WERI-Rb-1 (cell line): ENCODE measurements at regions not wholly inside any gene's neighbourhood (a gene's known extent, or its start where the extent isn't known, plus 50 kb on each side); places are given as distances from the start of the nearest gene placed in this dataset.

ENCODE experiments used
- DNase-seq: peaks from one replicate; pipeline ENCODE4 v3.0.0-alpha.2; 2020
- H3K27ac ChIP-seq: fragments of 250-450 bp; sonication (Bioruptor Pico); 2 replicates; pipeline ENCODE4 v1.5.1; 2020; ENCODE audit warnings: mild to moderate bottlenecking, moderate library complexity
- H3K27me3 ChIP-seq: fragments of 250-450 bp; sonication (Bioruptor Pico); 2 replicates; pipeline ENCODE4 v1.5.1; 2021; ENCODE audit warnings: mild to moderate bottlenecking, low read depth, moderate library complexity; ENCODE audit not compliant: insufficient read depth, severe bottlenecking
- H3K36me3 ChIP-seq: fragments of 250-450 bp; sonication (Bioruptor Pico); 2 replicates; pipeline ENCODE4 v1.5.1; 2020; ENCODE audit warnings: mild to moderate bottlenecking, moderate library complexity
- H3K4me3 ChIP-seq: 2 replicates; pipeline ENCODE4 v1.5.1; 2011; ENCODE audit warnings: low read depth, mild to moderate bottlenecking, control low read depth, low read length
- H3K9me3 ChIP-seq: fragments of 250-450 bp; sonication (Bioruptor Pico); 2 replicates; pipeline ENCODE4 v1.5.1; 2021; ENCODE audit warnings: mild to moderate bottlenecking, moderate library complexity; ENCODE audit not compliant: severe bottlenecking
- TF ChIP-seq, protein P1 (sequence below): IDR thresholded peaks from 2 replicates; pipeline ENCODE4 v1.5.1; 2011; ENCODE audit warnings: low read depth, mild to moderate bottlenecking, control low read depth, inconsistent platforms, low read length

GRCh38 chr2:83462881-83463280, 996.2 kb downstream of the SUCLG1 start:
- Histone ChIP-seq H3K4me3 (no peak overlapping the region), H3K27ac (no peak overlapping the region), H3K36me3 (no peaks in the 10 kb centered on the region), H3K27me3 (no peaks in the 10 kb centered on the region), H3K9me3 (no peaks in the 10 kb centered on the region)
- TF ChIP-seq, protein P1, sequence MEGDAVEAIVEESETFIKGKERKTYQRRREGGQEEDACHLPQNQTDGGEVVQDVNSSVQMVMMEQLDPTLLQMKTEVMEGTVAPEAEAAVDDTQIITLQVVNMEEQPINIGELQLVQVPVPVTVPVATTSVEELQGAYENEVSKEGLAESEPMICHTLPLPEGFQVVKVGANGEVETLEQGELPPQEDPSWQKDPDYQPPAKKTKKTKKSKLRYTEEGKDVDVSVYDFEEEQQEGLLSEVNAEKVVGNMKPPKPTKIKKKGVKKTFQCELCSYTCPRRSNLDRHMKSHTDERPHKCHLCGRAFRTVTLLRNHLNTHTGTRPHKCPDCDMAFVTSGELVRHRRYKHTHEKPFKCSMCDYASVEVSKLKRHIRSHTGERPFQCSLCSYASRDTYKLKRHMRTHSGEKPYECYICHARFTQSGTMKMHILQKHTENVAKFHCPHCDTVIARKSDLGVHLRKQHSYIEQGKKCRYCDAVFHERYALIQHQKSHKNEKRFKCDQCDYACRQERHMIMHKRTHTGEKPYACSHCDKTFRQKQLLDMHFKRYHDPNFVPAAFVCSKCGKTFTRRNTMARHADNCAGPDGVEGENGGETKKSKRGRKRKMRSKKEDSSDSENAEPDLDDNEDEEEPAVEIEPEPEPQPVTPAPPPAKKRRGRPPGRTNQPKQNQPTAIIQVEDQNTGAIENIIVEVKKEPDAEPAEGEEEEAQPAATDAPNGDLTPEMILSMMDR: no peak
- DNase-seq: no peak

- Histone ChIP-seq H3K36me3 (no peaks in the 10 kb centered on the region), H3K9me3 (no peaks in the 10 kb centered on the region), H3K27me3 (no peaks in the 10 kb centered on the region), H3K27ac (no peak overlapping the region), H3K4me3 (no peak overlapping the region)
- TF ChIP-seq, protein P1: no peak
- DNase-seq: no peak
These were observed 997.9 kb downstream of the SUCLG1 start for GRCh38 chr2:83461135-83461534.

- DNase-seq: no peak
- Histone ChIP-seq H3K27me3 (no peaks in the 10 kb centered on the region), H3K9me3 (no peaks in the 10 kb centered on the region), H3K4me3 (no peak overlapping the region), H3K27ac (no peak overlapping the region), H3K36me3 (no peaks in the 10 kb centered on the region)
- TF ChIP-seq, protein P1: no peak
These were observed 999.6 kb downstream of the SUCLG1 start for GRCh38 chr2:83459456-83459855.

GRCh38 chr2:83435989-83436388, 1023.1 kb downstream of the SUCLG1 start:
- Histone ChIP-seq H3K4me3 (no peak overlapping the region), H3K9me3 (no peaks in the 10 kb centered on the region), H3K27me3 (no peaks in the 10 kb centered on the region), H3K27ac (no peak overlapping the region), H3K36me3 (no peaks in the 10 kb centered on the region)
- no peak for DNase-seq
- TF ChIP-seq, protein P1: no peak

GRCh38 chr2:83420993-83421392, 1038.1 kb downstream of the SUCLG1 start:
- no peaks in the 10 kb centered on the region for H3K27me3 ChIP-seq
- no peak for DNase-seq
- H3K9me3 ChIP-seq: peaks cover 7% of the 10 kb centered on the region
- no peaks in the 10 kb centered on the region for H3K36me3 ChIP-seq
- TF ChIP-seq, protein P1: no peak
- H3K4me3 ChIP-seq: no peak overlapping the region
- no peak overlapping the region for H3K27ac ChIP-seq

- H3K4me3 ChIP-seq: no peak overlapping the region
- no peaks in the 10 kb centered on the region for H3K36me3 ChIP-seq
- no peak overlapping the region for H3K27ac ChIP-seq
- no peak for DNase-seq
- no peaks in the 10 kb centered on the region for H3K9me3 ChIP-seq
- H3K27me3 ChIP-seq: no peaks in the 10 kb centered on the region
- TF ChIP-seq, protein P1: no peak
These were observed 1064.8 kb downstream of the SUCLG1 start for GRCh38 chr2:83394134-83394904.
